ENCODE measurements at regions not wholly inside any gene's neighbourhood (a gene's known extent, or its start where the extent isn't known, plus 50 kb on each side); places are given as distances from the start of the nearest gene placed in this dataset.

DNA sequence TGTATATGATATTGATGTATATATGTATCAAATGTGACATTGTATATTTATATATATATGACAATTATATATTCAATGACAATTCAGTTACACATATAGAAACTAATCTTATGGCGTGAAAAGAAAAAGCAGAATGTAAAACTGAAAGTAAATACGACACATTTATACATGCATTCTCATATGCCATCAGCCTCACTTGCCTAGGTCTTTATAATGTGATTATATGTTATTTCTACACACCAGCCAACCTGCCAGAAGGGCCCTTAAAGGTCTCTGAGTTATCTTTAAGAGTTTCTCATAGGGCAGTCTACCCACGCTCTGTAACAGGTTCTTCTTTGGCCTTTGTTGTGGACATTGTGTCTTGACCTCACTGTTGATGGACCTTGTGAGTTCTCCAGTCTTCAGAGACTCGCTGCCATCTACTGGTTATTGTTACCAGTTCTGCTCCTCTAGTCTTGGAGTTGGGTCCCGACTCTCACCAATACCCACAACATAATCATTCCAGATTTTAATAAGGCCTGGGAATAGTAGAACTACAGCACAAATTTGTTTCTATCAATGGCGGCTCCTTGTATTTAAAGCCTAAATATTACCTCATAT is 371.5 kb upstream of the GOLIM4 start:
- TF ChIP-seq, protein P1, sequence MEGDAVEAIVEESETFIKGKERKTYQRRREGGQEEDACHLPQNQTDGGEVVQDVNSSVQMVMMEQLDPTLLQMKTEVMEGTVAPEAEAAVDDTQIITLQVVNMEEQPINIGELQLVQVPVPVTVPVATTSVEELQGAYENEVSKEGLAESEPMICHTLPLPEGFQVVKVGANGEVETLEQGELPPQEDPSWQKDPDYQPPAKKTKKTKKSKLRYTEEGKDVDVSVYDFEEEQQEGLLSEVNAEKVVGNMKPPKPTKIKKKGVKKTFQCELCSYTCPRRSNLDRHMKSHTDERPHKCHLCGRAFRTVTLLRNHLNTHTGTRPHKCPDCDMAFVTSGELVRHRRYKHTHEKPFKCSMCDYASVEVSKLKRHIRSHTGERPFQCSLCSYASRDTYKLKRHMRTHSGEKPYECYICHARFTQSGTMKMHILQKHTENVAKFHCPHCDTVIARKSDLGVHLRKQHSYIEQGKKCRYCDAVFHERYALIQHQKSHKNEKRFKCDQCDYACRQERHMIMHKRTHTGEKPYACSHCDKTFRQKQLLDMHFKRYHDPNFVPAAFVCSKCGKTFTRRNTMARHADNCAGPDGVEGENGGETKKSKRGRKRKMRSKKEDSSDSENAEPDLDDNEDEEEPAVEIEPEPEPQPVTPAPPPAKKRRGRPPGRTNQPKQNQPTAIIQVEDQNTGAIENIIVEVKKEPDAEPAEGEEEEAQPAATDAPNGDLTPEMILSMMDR (IDR thresholded peaks at IDR 0.05) = no peak
- no peak for TF ChIP-seq POLR2A (IDR thresholded peaks at IDR 0.05)

Data from ovary (tissue), 3 donors.